Mucosa of stomach (tissue), 1 donor: ENCODE measurements at regions not wholly inside any gene's neighbourhood (a gene's known extent, or its start where the extent isn't known, plus 50 kb on each side); places are given as distances from the start of the nearest gene placed in this dataset.
"Not testable (repeated sequence)": the region's sequence is repeated elsewhere in the genome, so short reads cannot be mapped to it uniquely, and the experiment has no call there.

Experiments
- H3K27me3 ChIP-seq: one replicate; pipeline ENCODE4 v1.7.0; 2013; ENCODE audit warnings: mild to moderate bottlenecking, low read length; ENCODE audit not compliant: control insufficient read depth, insufficient read depth
- H3K36me3 ChIP-seq: one replicate; pipeline ENCODE4 v1.7.0; 2013; ENCODE audit warnings: low read length; ENCODE audit not compliant: control insufficient read depth, insufficient read depth
- H3K4me1 ChIP-seq: one replicate; pipeline ENCODE4 v1.7.0; 2013; ENCODE audit warnings: mild to moderate bottlenecking, low read length; ENCODE audit not compliant: control insufficient read depth, insufficient read depth
- H3K4me3 ChIP-seq: one replicate; pipeline ENCODE4 v1.7.0; 2013; ENCODE audit warnings: low read length
- H3K9ac ChIP-seq: one replicate; pipeline ENCODE4 v1.7.0; 2013; ENCODE audit warnings: mild to moderate bottlenecking, low read length, moderate library complexity
- H3K9me3 ChIP-seq: one replicate; pipeline ENCODE4 v1.7.0; 2013; ENCODE audit warnings: mild to moderate bottlenecking, low read length, moderate library complexity; ENCODE audit not compliant: control insufficient read depth
- donor health status: Pancreatic carcinoma.

GRCh38 chr2:67898595-67898994 is 164.2 kb downstream of the C1D start:
- H3K4me1 ChIP-seq: no peaks in the 10 kb centered on the region
- H3K9ac ChIP-seq: no peak overlapping the region
- no peak overlapping the region for H3K4me3 ChIP-seq
- H3K9me3 ChIP-seq: no peaks in the 10 kb centered on the region
- H3K27me3 ChIP-seq: no peaks in the 10 kb centered on the region
- H3K36me3 ChIP-seq: no peaks in the 10 kb centered on the region

- Histone ChIP-seq H3K9me3 (no peaks in the 10 kb centered on the region), H3K27me3 (no peaks in the 10 kb centered on the region), H3K9ac (no peak overlapping the region), H3K36me3 (no peaks in the 10 kb centered on the region), H3K4me3 (no peak overlapping the region), H3K4me1 (no peaks in the 10 kb centered on the region)
These were observed 163.6 kb downstream of the C1D start for GRCh38 chr2:67899187-67899586.

- Histone ChIP-seq H3K9me3 (no peaks in the 10 kb centered on the region), H3K4me3 (no peak overlapping the region), H3K4me1 (no peaks in the 10 kb centered on the region), H3K36me3 (no peaks in the 10 kb centered on the region), H3K27me3 (no peaks in the 10 kb centered on the region), H3K9ac (no peak overlapping the region)
These were observed 162.0 kb downstream of the C1D start for GRCh38 chr2:67900826-67901225.

- H3K9ac ChIP-seq: no peak overlapping the region
- no peaks in the 10 kb centered on the region for H3K4me1 ChIP-seq
- H3K27me3 ChIP-seq: no peaks in the 10 kb centered on the region
- H3K4me3 ChIP-seq: no peak overlapping the region
- H3K9me3 ChIP-seq: no peaks in the 10 kb centered on the region
- H3K36me3 ChIP-seq: no peaks in the 10 kb centered on the region
These were observed 158.2 kb downstream of the C1D start for GRCh38 chr2:67904566-67904965.

GRCh38 chr2:67904966-67905365 is 157.8 kb downstream of the C1D start:
- no peaks in the 10 kb centered on the region for H3K4me1 ChIP-seq
- H3K9me3 ChIP-seq: no peaks in the 10 kb centered on the region
- no peaks in the 10 kb centered on the region for H3K27me3 ChIP-seq
- no peaks in the 10 kb centered on the region for H3K36me3 ChIP-seq
- no peak overlapping the region for H3K4me3 ChIP-seq
- no peak overlapping the region for H3K9ac ChIP-seq

DNA sequence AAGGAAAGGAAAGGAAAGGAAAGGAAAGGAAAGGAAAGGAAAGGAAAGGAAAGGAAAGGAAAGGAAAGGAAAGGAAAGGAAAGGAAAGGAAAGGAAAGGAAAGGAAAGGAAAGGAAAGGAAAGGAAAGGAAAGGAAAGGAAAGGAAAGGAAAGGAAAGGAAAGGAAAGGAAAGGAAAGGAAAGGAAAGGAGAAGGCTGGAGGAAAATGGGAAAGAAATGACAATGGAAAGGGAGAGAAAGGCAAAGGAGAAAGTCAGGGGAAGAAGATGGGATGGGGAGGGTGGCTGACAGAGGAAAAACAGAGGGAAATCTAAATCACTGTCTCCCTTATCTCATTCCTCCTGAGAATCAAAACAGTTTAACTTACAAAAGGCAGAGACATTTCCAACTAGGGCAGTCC is 156.3 kb downstream of the C1D start:
- not testable (repeated sequence) for H3K4me1 ChIP-seq, H3K36me3 ChIP-seq, H3K27me3 ChIP-seq, H3K4me3 ChIP-seq, H3K9me3 ChIP-seq, H3K9ac ChIP-seq

- Histone ChIP-seq H3K36me3 (no peaks in the 10 kb centered on the region), H3K9me3 (no peaks in the 10 kb centered on the region), H3K4me1 (no peaks in the 10 kb centered on the region)
These were observed 145.3 kb downstream of the C1D start for GRCh38 chr2:67917332-67918054.

DNA sequence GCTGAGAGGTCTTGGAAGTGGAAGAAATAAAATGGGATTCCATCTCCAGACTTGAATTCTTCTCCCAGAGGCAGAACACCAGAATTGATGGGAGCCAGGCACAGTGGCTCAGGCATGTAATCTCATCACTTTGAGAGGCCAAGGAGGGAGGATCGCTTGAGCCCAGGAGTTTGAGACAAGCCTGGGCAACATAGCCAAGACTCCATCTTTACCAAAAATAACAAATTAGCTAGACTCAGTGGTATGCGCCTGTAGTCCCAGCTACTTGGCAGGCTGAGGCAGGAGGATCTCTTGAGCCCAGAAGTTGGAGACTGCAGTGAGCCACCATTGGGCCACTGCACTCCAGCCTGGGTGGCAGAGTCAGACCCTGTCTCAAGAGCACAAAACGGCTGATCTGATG is 144.3 kb downstream of the C1D start:
- Histone ChIP-seq H3K9ac (no peak overlapping the region), H3K4me1 (no peaks in the 10 kb centered on the region)

More at GRCh38 chr2:67917332-67918054, 145.3 kb downstream of the C1D start:
- Histone ChIP-seq H3K27me3 (no peaks in the 10 kb centered on the region), H3K4me3 (no peak overlapping the region), H3K9ac (no peak overlapping the region)

DNA sequence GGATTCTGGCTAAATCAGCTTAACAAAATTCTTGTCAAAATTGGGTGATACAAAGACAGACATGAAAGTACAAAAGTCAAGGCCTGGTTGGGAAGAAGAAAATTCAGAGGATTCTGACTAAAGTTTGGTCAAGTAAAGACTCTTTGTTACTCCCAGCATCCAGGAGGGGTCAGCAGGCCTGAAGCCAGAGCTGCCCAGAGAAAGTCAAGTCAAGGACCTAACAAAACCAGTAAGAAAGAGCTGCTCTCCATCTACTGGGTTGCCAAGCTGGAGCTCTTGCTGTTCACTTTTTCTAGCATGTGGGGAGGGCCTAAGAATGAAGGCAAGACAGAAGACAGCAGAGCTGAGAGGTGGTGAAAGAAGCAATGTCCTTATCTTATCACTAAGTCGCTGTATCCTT is 143.3 kb downstream of the C1D start:
- H3K4me3 ChIP-seq: no peak overlapping the region
- no peak overlapping the region for H3K9ac ChIP-seq
- H3K27me3 ChIP-seq: no peaks in the 10 kb centered on the region
- no peaks in the 10 kb centered on the region for H3K4me1 ChIP-seq
- no peaks in the 10 kb centered on the region for H3K36me3 ChIP-seq
- no peaks in the 10 kb centered on the region for H3K9me3 ChIP-seq

More for the DNA sequence above, 144.3 kb downstream of the C1D start:
- no peaks in the 10 kb centered on the region for H3K36me3 ChIP-seq
- H3K27me3 ChIP-seq: no peaks in the 10 kb centered on the region
- no peak overlapping the region for H3K4me3 ChIP-seq
- H3K9me3 ChIP-seq: no peaks in the 10 kb centered on the region

- no peak overlapping the region for H3K9ac ChIP-seq
- H3K27me3 ChIP-seq: no peaks in the 10 kb centered on the region
- H3K4me3 ChIP-seq: no peak overlapping the region
- H3K4me1 ChIP-seq: no peaks in the 10 kb centered on the region
- no peaks in the 10 kb centered on the region for H3K36me3 ChIP-seq
- no peaks in the 10 kb centered on the region for H3K9me3 ChIP-seq
These were observed 140.6 kb downstream of the C1D start for GRCh38 chr2:67922080-67922785.

DNA sequence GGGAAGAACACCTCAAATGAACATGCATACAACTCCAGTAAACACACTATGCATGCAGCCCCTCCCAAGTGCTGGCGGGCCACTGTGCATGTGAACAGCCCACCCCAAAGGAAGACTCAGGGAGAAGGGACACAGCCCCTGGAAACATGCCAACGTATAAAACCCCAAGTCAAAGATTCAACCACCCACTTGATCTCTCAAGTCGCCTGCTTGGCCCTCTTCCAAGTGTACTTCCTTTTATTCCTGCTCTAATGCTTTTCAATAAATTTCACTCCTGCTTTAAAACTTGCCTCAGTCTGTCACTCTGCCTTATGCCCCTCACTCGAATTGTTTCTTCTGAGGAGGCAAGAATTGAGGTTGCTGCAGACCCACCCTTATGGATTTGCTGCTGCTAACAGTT is 139.1 kb downstream of the C1D start:
- H3K9ac ChIP-seq: no peak overlapping the region
- H3K4me1 ChIP-seq: no peaks in the 10 kb centered on the region
- no peaks in the 10 kb centered on the region for H3K27me3 ChIP-seq
- H3K4me3 ChIP-seq: no peak overlapping the region
- H3K36me3 ChIP-seq: no peaks in the 10 kb centered on the region
- H3K9me3 ChIP-seq: no peaks in the 10 kb centered on the region

- no peaks in the 10 kb centered on the region for H3K36me3 ChIP-seq
- no peaks in the 10 kb centered on the region for H3K27me3 ChIP-seq
- H3K9ac ChIP-seq: no peak overlapping the region
- no peaks in the 10 kb centered on the region for H3K4me1 ChIP-seq
- no peaks in the 10 kb centered on the region for H3K9me3 ChIP-seq
- no peak overlapping the region for H3K4me3 ChIP-seq
These were observed 135.3 kb downstream of the C1D start for GRCh38 chr2:67927501-67927900.
